ENCODE measurements at regions not wholly inside any gene's neighbourhood (a gene's known extent, or its start where the extent isn't known, plus 50 kb on each side); places are given as distances from the start of the nearest gene placed in this dataset.

DNA sequence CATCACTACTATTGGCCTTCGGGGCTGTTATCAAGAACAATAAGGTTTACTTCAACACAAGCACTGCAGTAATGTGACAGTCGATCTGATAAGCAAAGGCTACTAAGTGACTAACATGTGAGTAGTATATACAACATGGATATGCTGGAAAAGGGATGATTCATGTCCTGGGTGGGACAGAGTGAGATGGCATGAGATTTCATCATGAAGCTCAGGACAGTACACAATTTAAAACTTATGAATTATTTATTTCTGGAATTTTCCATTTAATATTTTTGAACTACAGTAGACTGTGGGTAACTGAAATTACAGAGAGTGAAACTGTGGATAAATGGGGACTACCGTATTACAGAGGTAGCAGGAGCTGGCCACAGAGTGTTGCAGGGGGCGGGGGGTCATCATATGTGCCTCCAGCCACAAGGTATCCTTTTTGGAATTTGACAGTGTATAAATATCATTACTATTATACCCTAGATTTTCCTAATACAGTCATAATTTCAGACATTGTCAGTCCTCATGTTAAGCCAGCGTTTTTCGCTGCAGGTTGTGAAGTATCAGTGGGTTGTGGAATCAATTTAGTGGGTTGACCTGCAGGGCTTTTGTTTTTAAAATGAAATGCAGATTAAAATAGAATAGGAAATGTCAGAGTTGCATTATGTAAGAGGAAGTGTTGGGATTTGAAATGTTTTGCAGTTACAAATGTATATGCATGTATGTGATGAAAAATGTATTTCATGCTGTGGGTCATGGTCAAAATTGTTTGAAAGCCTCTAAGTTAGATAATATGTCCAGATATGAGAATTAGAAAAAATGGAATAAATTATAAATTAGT lies 148.0 kb upstream of the NUDT4 start:
- H4K8ac ChIP-seq (ENCODE audit: low read depth, low read length), result no peak overlapping the region

DNA sequence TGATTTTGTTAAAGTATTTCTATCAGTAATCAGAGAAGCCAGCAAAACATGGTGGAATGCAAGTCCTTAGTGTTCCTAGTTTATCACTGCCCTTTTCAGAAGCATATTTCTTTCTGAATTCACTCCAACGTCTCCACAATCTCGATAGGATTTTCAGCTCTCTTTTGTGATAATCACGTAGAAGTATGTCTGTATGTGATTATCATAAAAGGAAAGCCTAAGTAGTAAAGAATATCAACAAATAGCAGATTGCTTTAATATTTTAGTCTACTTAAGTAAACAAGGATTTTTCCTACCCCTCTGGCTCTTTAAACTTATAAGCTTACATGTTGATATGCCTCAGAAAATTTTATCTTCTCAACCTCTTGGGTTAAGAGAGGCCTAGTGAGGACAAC lies 147.4 kb upstream of the NUDT4 start:
- no peak overlapping the region for H3K23ac ChIP-seq (ENCODE audit: low read length)
- peaks cover 0 to 3% of the 10 kb centered on the region in 2 experiments for H3K4me1 ChIP-seq (ENCODE audit: control insufficient read depth in 1 of 2, insufficient read depth in 2 of 2, low read length in 2 of 2)
- H3K36me3 ChIP-seq (ENCODE audit: control insufficient read depth in 1 of 2, insufficient read depth in 2 of 2, low read length in 2 of 2), result no peaks in the 10 kb centered on the region
- no CpG with 5 or more reads among the region's 3 CpGs for WGBS (ENCODE audit: extremely low coverage, insufficient coverage, insufficient read length)
- no peaks in the 10 kb centered on the region for H3K79me1 ChIP-seq (ENCODE audit: low read length)
- H4K12ac ChIP-seq (ENCODE audit: low read depth, low read length), result no peak overlapping the region
- H3K79me2 ChIP-seq (ENCODE audit: control insufficient read depth, insufficient read depth, low read length, poor library complexity), result no peaks in the 10 kb centered on the region
- no peak overlapping the region for H4K8ac ChIP-seq (ENCODE audit: low read depth, low read length)
- H3K4me3 ChIP-seq (ENCODE audit: low read depth, low read length), result no peak overlapping the region
- H4K91ac ChIP-seq (ENCODE audit: low read depth, low read length), result no peak overlapping the region
- no peak overlapping the region for H3K4me2 ChIP-seq (ENCODE audit: low read length)
- no peaks in the 10 kb centered on the region for H3K9me3 ChIP-seq (ENCODE audit: insufficient read depth, low read depth, low read length)
- H2BK120ac ChIP-seq (ENCODE audit: insufficient read depth, low read length, poor library complexity), result peak overlapping the region; percentile 60
- no peak overlapping the region for H3K4ac ChIP-seq (ENCODE audit: low read depth, low read length)
- H2BK5ac ChIP-seq (ENCODE audit: low read depth, low read length, poor library complexity), result no peak overlapping the region
- H3K18ac ChIP-seq (ENCODE audit: low read length), result no peak overlapping the region
- no peak overlapping the region for H3K9ac ChIP-seq (ENCODE audit: low read length)
- DNase-seq, result peak in 1 of 2 donors; percentile 54
- no peak overlapping the region for H2AK5ac ChIP-seq (ENCODE audit: low read length)
- H3K27me3 ChIP-seq (ENCODE audit: insufficient read depth, low read length), result no peaks in the 10 kb centered on the region
- peak overlapping the region; percentile 64 for H2BK12ac ChIP-seq (ENCODE audit: low read length)
- no peak overlapping the region for H3K27ac ChIP-seq (ENCODE audit: low read depth, low read length)
- no peak overlapping the region for H2AFZ ChIP-seq (ENCODE audit: insufficient read depth, low read length, poor library complexity)
- H3K14ac ChIP-seq (ENCODE audit: low read length), result no peak overlapping the region

More for the DNA sequence above, 148.0 kb upstream of the NUDT4 start:
- no peak overlapping the region for H3K4me3 ChIP-seq (ENCODE audit: low read depth, low read length)
- no peak overlapping the region for H3K14ac ChIP-seq (ENCODE audit: low read length)
- no peak overlapping the region for H3K23ac ChIP-seq (ENCODE audit: low read length)
- no CpG with 5 or more reads among the region's 6 CpGs for WGBS (ENCODE audit: extremely low coverage, insufficient coverage, insufficient read length)
- H2BK120ac ChIP-seq (ENCODE audit: insufficient read depth, low read length, poor library complexity), result no peak overlapping the region
- no peak overlapping the region for H3K4me2 ChIP-seq (ENCODE audit: low read length)
- H3K36me3 ChIP-seq (ENCODE audit: control insufficient read depth in 1 of 2, insufficient read depth in 2 of 2, low read length in 2 of 2), result no peaks in the 10 kb centered on the region
- peak; percentile 52 to 84 for DNase-seq
- H3K79me2 ChIP-seq (ENCODE audit: control insufficient read depth, insufficient read depth, low read length, poor library complexity), result no peaks in the 10 kb centered on the region
- no peak overlapping the region for H3K18ac ChIP-seq (ENCODE audit: low read length)
- H3K27ac ChIP-seq (ENCODE audit: low read depth, low read length), result no peak overlapping the region
- no peaks in the 10 kb centered on the region for H3K9me3 ChIP-seq (ENCODE audit: insufficient read depth, low read depth, low read length)
- no peak overlapping the region for H2AK5ac ChIP-seq (ENCODE audit: low read length)
- no peak overlapping the region for H3K9ac ChIP-seq (ENCODE audit: low read length)
- no peaks in the 10 kb centered on the region for H3K79me1 ChIP-seq (ENCODE audit: low read length)
- H3K27me3 ChIP-seq (ENCODE audit: insufficient read depth, low read length), result no peaks in the 10 kb centered on the region
- H4K12ac ChIP-seq (ENCODE audit: low read depth, low read length), result no peak overlapping the region
- no peak overlapping the region for H2AFZ ChIP-seq (ENCODE audit: insufficient read depth, low read length, poor library complexity)
- H2BK5ac ChIP-seq (ENCODE audit: low read depth, low read length, poor library complexity), result no peak overlapping the region
- peak overlapping the region; percentile 43 for H4K91ac ChIP-seq (ENCODE audit: low read depth, low read length)
- peaks cover 0 to 3% of the 10 kb centered on the region in 2 experiments for H3K4me1 ChIP-seq (ENCODE audit: control insufficient read depth in 1 of 2, insufficient read depth in 2 of 2, low read length in 2 of 2)
- H3K4ac ChIP-seq (ENCODE audit: low read depth, low read length), result no peak overlapping the region
- no peak overlapping the region for H2BK12ac ChIP-seq (ENCODE audit: low read length)

DNA sequence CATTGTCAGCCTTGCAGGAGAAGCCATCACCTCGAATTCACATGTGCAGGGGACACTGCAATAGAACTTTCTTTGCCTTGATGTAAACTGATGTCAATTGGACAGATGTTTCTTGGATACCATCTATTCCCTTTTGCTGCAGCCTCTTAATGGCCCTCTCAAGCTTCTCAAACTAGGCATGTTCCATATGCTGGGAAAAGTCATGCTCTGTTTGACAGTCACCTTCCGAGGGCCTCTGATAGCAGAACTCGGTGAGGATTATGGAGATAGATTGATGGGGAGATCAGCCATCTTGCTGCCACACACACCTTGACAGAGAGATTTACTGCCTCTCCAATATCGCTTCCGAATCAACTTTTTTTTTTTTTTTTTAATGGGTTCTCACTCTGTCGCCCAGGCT lies 145.8 kb upstream of the NUDT4 start:
- H3K36me3 ChIP-seq (ENCODE audit: control insufficient read depth in 1 of 2, insufficient read depth in 2 of 2, low read length in 2 of 2), result no peaks in the 10 kb centered on the region
- H4K8ac ChIP-seq (ENCODE audit: low read depth, low read length), result no peak overlapping the region
- H3K79me2 ChIP-seq (ENCODE audit: control insufficient read depth, insufficient read depth, low read length, poor library complexity), result no peaks in the 10 kb centered on the region
- H2AK5ac ChIP-seq (ENCODE audit: low read length), result no peak overlapping the region
- no peak overlapping the region for H2BK5ac ChIP-seq (ENCODE audit: low read depth, low read length, poor library complexity)
- H3K9me3 ChIP-seq (ENCODE audit: insufficient read depth, low read depth, low read length), result peaks cover 5% of the 10 kb centered on the region
- no peak overlapping the region for H3K23ac ChIP-seq (ENCODE audit: low read length)
- H3K4me2 ChIP-seq (ENCODE audit: low read length), result no peak overlapping the region
- H3K4me1 ChIP-seq (ENCODE audit: control insufficient read depth in 1 of 2, insufficient read depth in 2 of 2, low read length in 2 of 2), result peaks cover 0 to 3% of the 10 kb centered on the region in 2 experiments
- WGBS (ENCODE audit: extremely low coverage, insufficient coverage, insufficient read length), result no CpG with 5 or more reads among the region's 6 CpGs
- no peak overlapping the region for H3K27ac ChIP-seq (ENCODE audit: low read depth, low read length)
- no peak overlapping the region for H2BK12ac ChIP-seq (ENCODE audit: low read length)
- no peaks in the 10 kb centered on the region for H3K27me3 ChIP-seq (ENCODE audit: insufficient read depth, low read length)
- DNase-seq, result no peak
- H2AFZ ChIP-seq (ENCODE audit: insufficient read depth, low read length, poor library complexity), result no peak overlapping the region
- H4K91ac ChIP-seq (ENCODE audit: low read depth, low read length), result no peak overlapping the region
- H3K4me3 ChIP-seq (ENCODE audit: low read depth, low read length), result no peak overlapping the region
- no peak overlapping the region for H3K9ac ChIP-seq (ENCODE audit: low read length)
- H3K79me1 ChIP-seq (ENCODE audit: low read length), result no peaks in the 10 kb centered on the region
- H3K14ac ChIP-seq (ENCODE audit: low read length), result no peak overlapping the region
- H4K12ac ChIP-seq (ENCODE audit: low read depth, low read length), result no peak overlapping the region
- no peak overlapping the region for H3K18ac ChIP-seq (ENCODE audit: low read length)
- H2BK120ac ChIP-seq (ENCODE audit: insufficient read depth, low read length, poor library complexity), result peak overlapping the region; percentile 13
- no peak overlapping the region for H3K4ac ChIP-seq (ENCODE audit: low read depth, low read length)

DNA sequence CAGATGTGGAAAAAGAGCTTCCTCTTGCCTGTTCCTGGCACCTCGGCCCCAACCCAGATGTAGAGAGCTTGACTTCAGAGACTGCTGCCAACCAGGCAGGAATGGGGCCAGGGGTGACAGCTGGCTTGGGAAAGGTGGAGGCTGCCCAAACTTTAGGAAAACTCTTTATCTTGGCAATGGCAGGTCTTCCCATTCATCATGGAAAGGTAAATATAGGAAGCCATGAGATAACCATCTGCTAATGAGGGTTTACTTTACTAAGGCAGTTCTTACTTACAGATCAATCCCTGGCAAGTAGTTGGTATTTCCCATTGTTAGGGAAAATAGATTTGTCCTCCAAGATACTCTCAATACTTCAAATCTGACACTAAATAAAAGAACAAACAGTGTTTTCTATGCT lies 143.1 kb upstream of the NUDT4 start:
- H2BK120ac ChIP-seq (ENCODE audit: insufficient read depth, low read length, poor library complexity), result no peak overlapping the region
- H2BK5ac ChIP-seq (ENCODE audit: low read depth, low read length, poor library complexity), result no peak overlapping the region
- H3K14ac ChIP-seq (ENCODE audit: low read length), result no peak overlapping the region
- H3K36me3 ChIP-seq (ENCODE audit: control insufficient read depth in 1 of 2, insufficient read depth in 2 of 2, low read length in 2 of 2), result no peaks in the 10 kb centered on the region
- H3K18ac ChIP-seq (ENCODE audit: low read length), result no peak overlapping the region
- no peak overlapping the region for H4K91ac ChIP-seq (ENCODE audit: low read depth, low read length)
- no peak overlapping the region for H2AFZ ChIP-seq (ENCODE audit: insufficient read depth, low read length, poor library complexity)
- no peak overlapping the region for H3K9ac ChIP-seq (ENCODE audit: low read length)
- H3K23ac ChIP-seq (ENCODE audit: low read length), result no peak overlapping the region
- WGBS (ENCODE audit: extremely low coverage, insufficient coverage, insufficient read length), result no CpG with 5 or more reads among the region's 1 CpG
- H4K12ac ChIP-seq (ENCODE audit: low read depth, low read length), result no peak overlapping the region
- H3K4me3 ChIP-seq (ENCODE audit: low read depth, low read length), result no peak overlapping the region
- H3K4me2 ChIP-seq (ENCODE audit: low read length), result no peak overlapping the region
- no peak overlapping the region for H4K8ac ChIP-seq (ENCODE audit: low read depth, low read length)
- H3K4me1 ChIP-seq (ENCODE audit: control insufficient read depth in 1 of 2, insufficient read depth in 2 of 2, low read length in 2 of 2), result peaks cover 0 to 3% of the 10 kb centered on the region in 2 experiments
- no peak for DNase-seq
- no peak overlapping the region for H2BK12ac ChIP-seq (ENCODE audit: low read length)
- H3K79me2 ChIP-seq (ENCODE audit: control insufficient read depth, insufficient read depth, low read length, poor library complexity), result no peaks in the 10 kb centered on the region
- no peaks in the 10 kb centered on the region for H3K79me1 ChIP-seq (ENCODE audit: low read length)
- H3K27ac ChIP-seq (ENCODE audit: low read depth, low read length), result no peak overlapping the region
- H2AK5ac ChIP-seq (ENCODE audit: low read length), result no peak overlapping the region
- no peaks in the 10 kb centered on the region for H3K27me3 ChIP-seq (ENCODE audit: insufficient read depth, low read length)
- peaks cover 8% of the 10 kb centered on the region for H3K9me3 ChIP-seq (ENCODE audit: insufficient read depth, low read depth, low read length)
- H3K4ac ChIP-seq (ENCODE audit: low read depth, low read length), result no peak overlapping the region
